Neuronal stem cell (in vitro differentiated cells): ENCODE measurements at regions not wholly inside any gene's neighbourhood (a gene's known extent, or its start where the extent isn't known, plus 50 kb on each side); places are given as distances from the start of the nearest gene placed in this dataset.

Source experiments
- DNase-seq: peaks from one replicate; pipeline ENCODE4 v3.0.0-alpha.2; 2013; ENCODE audit warnings: low spot score
- H2AFZ ChIP-seq: one replicate; pipeline ENCODE4 v1.6.1; 2013; ENCODE audit warnings: mild to moderate bottlenecking, low read length, inconsistent platforms
- H2AK5ac ChIP-seq: 2 replicates; pipeline ENCODE4 v1.6.1; 2013; ENCODE audit warnings: low read depth, mild to moderate bottlenecking, inconsistent platforms, low read length, moderate library complexity, mixed read lengths
- H2BK120ac ChIP-seq: 2 replicates; pipeline ENCODE4 v1.6.1; 2013; ENCODE audit warnings: low read depth, mild to moderate bottlenecking, inconsistent platforms, low read length, moderate library complexity, mixed read lengths
- H2BK12ac ChIP-seq: one replicate; pipeline ENCODE4 v1.6.1; 2013; ENCODE audit warnings: low read length, inconsistent platforms
- H2BK15ac ChIP-seq: 2 replicates; pipeline ENCODE4 v1.6.1; 2013; ENCODE audit warnings: mild to moderate bottlenecking, low read length, inconsistent platforms, mixed read lengths
- H2BK5ac ChIP-seq: one replicate; pipeline ENCODE4 v1.6.1; 2013; ENCODE audit warnings: inconsistent platforms, mild to moderate bottlenecking, low read length, moderate library complexity
- H3K14ac ChIP-seq: one replicate; pipeline ENCODE4 v1.6.1; 2013; ENCODE audit warnings: low read length, inconsistent platforms
- H3K18ac ChIP-seq: 2 replicates; pipeline ENCODE4 v1.6.1; 2013; ENCODE audit warnings: low read length, inconsistent platforms
- H3K23ac ChIP-seq: 2 replicates; pipeline ENCODE4 v1.6.1; 2013; ENCODE audit warnings: low read depth, mild to moderate bottlenecking, mixed read lengths, low read length, inconsistent platforms; ENCODE audit not compliant: poor library complexity
- H3K27ac ChIP-seq: replicated peaks from 3 replicates; pipeline ENCODE4 v1.5.1; 2013; ENCODE audit warnings: low read length, inconsistent platforms
- H3K27me3 ChIP-seq, 3 experiments: 2 replicates each; pipeline ENCODE4 v1.6.1; 2013; ENCODE audit warnings: low read length in 3 of 3, mild to moderate bottlenecking in 2 of 3, inconsistent platforms in 1 of 3, low read depth in 1 of 3, mixed read lengths in 1 of 3, moderate library complexity in 1 of 3; ENCODE audit not compliant: control insufficient read depth in 3 of 3, insufficient read depth in 3 of 3
- H3K36me3 ChIP-seq, 2 donors: replicated peaks in 1 of 2; 2 replicates each; pipeline ENCODE4 v1.6.1; 2013; ENCODE audit warnings: low read length in 2 of 2; ENCODE audit not compliant: control insufficient read depth in 2 of 2, insufficient read depth in 2 of 2
- H3K4ac ChIP-seq: 2 replicates; pipeline ENCODE4 v1.6.1; 2013; ENCODE audit warnings: inconsistent platforms, mild to moderate bottlenecking, low read length, moderate library complexity
- H3K4me1 ChIP-seq, 2 donors: 1 replicate in 1 of 2; 2 replicates in 1 of 2; pipeline ENCODE4 v1.6.1; 2013; ENCODE audit warnings: low read length in 2 of 2, low read depth in 1 of 2; ENCODE audit not compliant: control insufficient read depth in 2 of 2, insufficient read depth in 1 of 2
- H3K4me2 ChIP-seq: one replicate; pipeline ENCODE4 v1.6.1; 2013; ENCODE audit warnings: mild to moderate bottlenecking, low read length, inconsistent platforms; ENCODE audit not compliant: insufficient read depth, poor library complexity, severe bottlenecking
- H3K4me3 ChIP-seq, 2 donors: 2 replicates each; pipeline ENCODE4 v1.5.1; 2013; ENCODE audit warnings: low read length in 2 of 2, mild to moderate bottlenecking in 2 of 2, inconsistent platforms in 1 of 2, moderate library complexity in 1 of 2
- H3K79me1 ChIP-seq: one replicate; pipeline ENCODE4 v1.6.1; 2013; ENCODE audit warnings: low read depth, mild to moderate bottlenecking, inconsistent platforms, low read length, moderate library complexity
- H3K9ac ChIP-seq: one replicate; pipeline ENCODE4 v1.6.1; 2013; ENCODE audit warnings: mild to moderate bottlenecking, low read depth, low read length, inconsistent platforms; ENCODE audit not compliant: poor library complexity
- H3K9me3 ChIP-seq, 2 donors: replicated peaks in 1 of 2; 2 replicates each; pipeline versions ENCODE3 to v1.6.1; 2013; ENCODE audit warnings: low read length in 2 of 2, mild to moderate bottlenecking in 2 of 2, inconsistent platforms in 1 of 2, low read depth in 1 of 2, mixed read lengths in 1 of 2, moderate library complexity in 1 of 2; ENCODE audit not compliant: control insufficient read depth in 2 of 2, insufficient read depth in 1 of 2
- H4K8ac ChIP-seq: one replicate; pipeline ENCODE4 v1.6.1; 2013; ENCODE audit warnings: low read depth, mild to moderate bottlenecking, inconsistent platforms, low read length, moderate library complexity
- H4K91ac ChIP-seq: one replicate; pipeline ENCODE4 v1.6.1; 2013; ENCODE audit warnings: low read length, low read depth, mild to moderate bottlenecking, inconsistent platforms; ENCODE audit not compliant: poor library complexity
- WGBS, 2 donors: extraction: QIAGEN DNeasy Blood & Tissue Kit; methylation state at CpG; one replicate each; pipeline ENCODE4 v1.1.7; 2013; ENCODE audit warnings: missing lambda C conversion rate in 2 of 2, mixed read lengths in 1 of 2; ENCODE audit not compliant: insufficient read length in 2 of 2, insufficient replicate concordance in 1 of 2; ENCODE audit errors: extremely low coverage in 2 of 2; 5-methylcytosine and 5-hydroxymethylcytosine counted together

GRCh38 chr9:79409182-79409823, 162.5 kb upstream of the TLE4 start:
- H3K23ac ChIP-seq, result no peak overlapping the region
- H2AFZ ChIP-seq, result no peak overlapping the region
- no peak overlapping the region for H3K9ac ChIP-seq
- H2BK5ac ChIP-seq, result no peak overlapping the region
- no peaks in the 10 kb centered on the region for H3K4me1 ChIP-seq
- H4K8ac ChIP-seq, result no peak overlapping the region
- H3K4me2 ChIP-seq, result no peak overlapping the region
- H4K91ac ChIP-seq, result no peak overlapping the region
- no peaks in the 10 kb centered on the region for H3K36me3 ChIP-seq
- H3K27ac ChIP-seq, result no peak overlapping the region
- H2BK12ac ChIP-seq, result no peak overlapping the region
- no peak overlapping the region for H3K4me3 ChIP-seq
- H3K14ac ChIP-seq, result no peak overlapping the region
- no peak overlapping the region for H2BK15ac ChIP-seq
- H3K27me3 ChIP-seq, result no peaks in the 10 kb centered on the region
- DNase-seq, result no peak
- no peaks in the 10 kb centered on the region for H3K79me1 ChIP-seq
- no peak overlapping the region for H3K4ac ChIP-seq
- no peak overlapping the region for H3K18ac ChIP-seq
- H3K9me3 ChIP-seq, result no peaks in the 10 kb centered on the region
- no peak overlapping the region for H2BK120ac ChIP-seq
- WGBS, 2 donors, result no CpG with 5 or more reads among the region's 2 CpGs
- H2AK5ac ChIP-seq, result no peak overlapping the region

GRCh38 chr9:79425840-79426239, 145.9 kb upstream of the TLE4 start:
- no peak for DNase-seq
- no peak overlapping the region for H4K91ac ChIP-seq
- no peak overlapping the region for H3K4me2 ChIP-seq
- no peak overlapping the region for H3K4ac ChIP-seq
- no peak overlapping the region for H2BK120ac ChIP-seq
- no peaks in the 10 kb centered on the region for H3K27me3 ChIP-seq
- no peak overlapping the region for H3K14ac ChIP-seq
- no peaks in the 10 kb centered on the region for H3K4me1 ChIP-seq
- no peaks in the 10 kb centered on the region for H3K79me1 ChIP-seq
- H4K8ac ChIP-seq, result no peak overlapping the region
- no peak overlapping the region for H2AK5ac ChIP-seq
- H2AFZ ChIP-seq, result no peak overlapping the region
- H3K4me3 ChIP-seq, result no peak overlapping the region
- no peak overlapping the region for H3K23ac ChIP-seq
- H3K9me3 ChIP-seq, result peaks cover 0 to 6% of the 10 kb centered on the region in 2 donors
- H3K9ac ChIP-seq, result no peak overlapping the region
- H3K18ac ChIP-seq, result no peak overlapping the region
- H2BK5ac ChIP-seq, result no peak overlapping the region
- no peaks in the 10 kb centered on the region for H3K36me3 ChIP-seq
- H3K27ac ChIP-seq, result no peak overlapping the region
- no peak overlapping the region for H2BK15ac ChIP-seq
- no peak overlapping the region for H2BK12ac ChIP-seq

- H3K4me1 ChIP-seq, result no peaks in the 10 kb centered on the region
- WGBS, 2 donors, result no CpG with 5 or more reads among the region's 2 CpGs
- no peaks in the 10 kb centered on the region for H3K27me3 ChIP-seq
- H2BK15ac ChIP-seq, result no peak overlapping the region
- no peak overlapping the region for H3K14ac ChIP-seq
- H3K9me3 ChIP-seq, result peaks cover 0 to 6% of the 10 kb centered on the region in 2 donors
- DNase-seq, result no peak
- no peaks in the 10 kb centered on the region for H3K36me3 ChIP-seq
- H3K27ac ChIP-seq, result no peak overlapping the region
- H3K4me3 ChIP-seq, result no peak overlapping the region
- no peak overlapping the region for H3K18ac ChIP-seq
- H2BK5ac ChIP-seq, result no peak overlapping the region
- H2BK120ac ChIP-seq, result no peak overlapping the region
- H3K79me1 ChIP-seq, result no peaks in the 10 kb centered on the region
- no peak overlapping the region for H3K23ac ChIP-seq
- H2AK5ac ChIP-seq, result no peak overlapping the region
- H3K9ac ChIP-seq, result no peak overlapping the region
- no peak overlapping the region for H2AFZ ChIP-seq
- no peak overlapping the region for H4K8ac ChIP-seq
- no peak overlapping the region for H3K4ac ChIP-seq
- H4K91ac ChIP-seq, result no peak overlapping the region
- H3K4me2 ChIP-seq, result no peak overlapping the region
- no peak overlapping the region for H2BK12ac ChIP-seq
These were observed 143.3 kb upstream of the TLE4 start for GRCh38 chr9:79428422-79428821.

GRCh38 chr9:79430619-79431018, 141.1 kb upstream of the TLE4 start:
- H3K9me3 ChIP-seq, result peaks cover 0 to 6% of the 10 kb centered on the region in 2 donors
- H2BK120ac ChIP-seq, result no peak overlapping the region
- no peak overlapping the region for H3K14ac ChIP-seq
- H2BK15ac ChIP-seq, result no peak overlapping the region
- H3K4me2 ChIP-seq, result no peak overlapping the region
- H3K4me3 ChIP-seq, result no peak overlapping the region
- no peak overlapping the region for H3K27ac ChIP-seq
- no peaks in the 10 kb centered on the region for H3K27me3 ChIP-seq
- H4K8ac ChIP-seq, result no peak overlapping the region
- DNase-seq, result no peak
- no peak overlapping the region for H2BK12ac ChIP-seq
- H3K4me1 ChIP-seq, result no peaks in the 10 kb centered on the region
- H3K9ac ChIP-seq, result no peak overlapping the region
- no peak overlapping the region for H3K23ac ChIP-seq
- H2BK5ac ChIP-seq, result no peak overlapping the region
- H3K4ac ChIP-seq, result no peak overlapping the region
- H4K91ac ChIP-seq, result no peak overlapping the region
- no peak overlapping the region for H3K18ac ChIP-seq
- H2AFZ ChIP-seq, result no peak overlapping the region
- no peaks in the 10 kb centered on the region for H3K36me3 ChIP-seq
- no peaks in the 10 kb centered on the region for H3K79me1 ChIP-seq
- H2AK5ac ChIP-seq, result no peak overlapping the region
